HL-60/S4 (cell line): ENCODE measurements at regions not wholly inside any gene's neighbourhood (a gene's known extent, or its start where the extent isn't known, plus 50 kb on each side); places are given as distances from the start of the nearest gene placed in this dataset.

Experiments
- in situ Hi-C: fragments of 300-500 bp; cut with MboI; formaldehyde crosslinking; loops from 2 replicates; pipeline ENCODE4 v1.14.3; 2022; ENCODE audit warnings: low sequenced_read_pairs

- in situ Hi-C loops: no loop called here
These were observed 743.0 kb downstream of the KCTD16 start for GRCh38 chr5:144913661-144914060.

GRCh38 chr5:144896473-144896872, 725.8 kb downstream of the KCTD16 start:
- in situ Hi-C loops: no loop called here

GRCh38 chr5:144886668-144887067, 716.0 kb downstream of the KCTD16 start:
- in situ Hi-C loops: no loop called here

- in situ Hi-C loops: no loop called here
These were observed 712.1 kb downstream of the KCTD16 start for GRCh38 chr5:144882739-144883283.

GRCh38 chr5:144880513-144880912, 709.8 kb downstream of the KCTD16 start:
- in situ Hi-C loops: no loop called here

- in situ Hi-C loops: no loop called here
These were observed 706.3 kb downstream of the KCTD16 start for GRCh38 chr5:144876990-144877389.

GRCh38 chr5:144873076-144873475, 702.4 kb downstream of the KCTD16 start:
- in situ Hi-C loops: no loop called here

- in situ Hi-C loops: no loop called here
These were observed 693.4 kb downstream of the KCTD16 start for GRCh38 chr5:144864118-144864517.

GRCh38 chr5:144857454-144857853, 686.8 kb downstream of the KCTD16 start:
- in situ Hi-C loops: no loop called here

- in situ Hi-C loops: no loop called here
These were observed 673.4 kb downstream of the KCTD16 start for GRCh38 chr5:144844086-144844485.

- in situ Hi-C loops: no loop called here
These were observed 661.7 kb downstream of the KCTD16 start for GRCh38 chr5:144832416-144832815.

GRCh38 chr5:144831650-144832049, 661.0 kb downstream of the KCTD16 start:
- in situ Hi-C loops: no loop called here

- in situ Hi-C loops: no loop called here
These were observed 651.8 kb downstream of the KCTD16 start for GRCh38 chr5:144822503-144822902.

GRCh38 chr5:144820278-144820677, 649.6 kb downstream of the KCTD16 start:
- in situ Hi-C loops: no loop called here

- in situ Hi-C loops: no loop called here
These were observed 644.5 kb downstream of the KCTD16 start for GRCh38 chr5:144815131-144815530.

GRCh38 chr5:144812763-144813162, 642.1 kb downstream of the KCTD16 start:
- in situ Hi-C loops: no loop called here

- in situ Hi-C loops: no loop called here
These were observed 629.5 kb downstream of the KCTD16 start for GRCh38 chr5:144800169-144800568.

- in situ Hi-C loops: no loop called here
These were observed 627.9 kb downstream of the KCTD16 start for GRCh38 chr5:144798595-144798994.

- in situ Hi-C loops: no loop called here
These were observed 624.2 kb downstream of the KCTD16 start for GRCh38 chr5:144794922-144795321.

- in situ Hi-C loops: no loop called here
These were observed 617.9 kb downstream of the KCTD16 start for GRCh38 chr5:144788556-144788955.

- in situ Hi-C loops: no loop called here
These were observed 617.4 kb downstream of the KCTD16 start for GRCh38 chr5:144788046-144788445.

GRCh38 chr5:144779368-144779767, 608.7 kb downstream of the KCTD16 start:
- in situ Hi-C loops: no loop called here

GRCh38 chr5:144778561-144778960, 607.9 kb downstream of the KCTD16 start:
- in situ Hi-C loops: no loop called here
